ENCODE measurements at regions not wholly inside any gene's neighbourhood (a gene's known extent, or its start where the extent isn't known, plus 50 kb on each side); places are given as distances from the start of the nearest gene placed in this dataset.

GRCh38 chr2:186187854-186188253, 298.2 kb upstream of the ZC3H15 start:
- Mint-ChIP-seq H3K4me3 (no peak overlapping the region), H3K36me3 (ENCODE audit: low read depth) (peaks cover 2% of the 10 kb centered on the region), H3K27me3 (no peaks in the 10 kb centered on the region), H3K4me1 (peaks cover 7% of the 10 kb centered on the region), H3K9me3 (no peaks in the 10 kb centered on the region), H3K27ac (no peak overlapping the region)
- intact Hi-C loops (cut with micrococcal nuclease), result no loop called here
- CTCF ChIA-PET, result interaction anchor here (0.7 kb wide), 1 partner anchor 234 kb away, joined by 3 read pairs; no protein-coding TSS in a partner anchor
- ATAC-seq (ENCODE audit: low read depth) (no peak), DNase-seq (no peak)
- POLR2A ChIA-PET, result no interaction called here
- TF ChIP-seq CTCF (IDR thresholded peaks at IDR 0.05), result no peak

GRCh38 chr2:186189816-186190215, 296.2 kb upstream of the ZC3H15 start:
- Mint-ChIP-seq H3K36me3 (ENCODE audit: low read depth) (peaks cover 2% of the 10 kb centered on the region), H3K4me1 (no peaks in the 10 kb centered on the region), H3K9me3 (no peaks in the 10 kb centered on the region), H3K27ac (no peak overlapping the region), H3K4me3 (no peak overlapping the region), H3K27me3 (no peaks in the 10 kb centered on the region)
- intact Hi-C loops (cut with micrococcal nuclease), result no loop called here
- no peak for TF ChIP-seq CTCF (IDR thresholded peaks at IDR 0.05)
- POLR2A ChIA-PET, result no interaction called here
- CTCF ChIA-PET, result no interaction called here
- ATAC-seq (ENCODE audit: low read depth) (no peak), DNase-seq (no peak)

- Mint-ChIP-seq H3K4me1 (no peaks in the 10 kb centered on the region), H3K36me3 (ENCODE audit: low read depth) (no peaks in the 10 kb centered on the region), H3K9me3 (no peaks in the 10 kb centered on the region), H3K27me3 (no peaks in the 10 kb centered on the region), H3K4me3 (no peak overlapping the region), H3K27ac (no peak overlapping the region)
- no peak for TF ChIP-seq CTCF (IDR thresholded peaks at IDR 0.05)
- intact Hi-C loops (cut with micrococcal nuclease), result no loop called here
- no peak for DNase-seq
- ChIA-PET POLR2A (no interaction called here), CTCF (no interaction called here)
- ATAC-seq (ENCODE audit: low read depth), result no peak
These were observed 290.4 kb upstream of the ZC3H15 start for GRCh38 chr2:186195696-186196095.

- no peaks in the 10 kb centered on the region for H3K9me3 Mint-ChIP-seq
- CTCF ChIA-PET, result no interaction called here
- POLR2A ChIA-PET, result no interaction called here
- intact Hi-C loops (cut with micrococcal nuclease), result no loop called here
- H3K4me1 Mint-ChIP-seq, result no peaks in the 10 kb centered on the region
- no peak overlapping the region for H3K27ac Mint-ChIP-seq
- TF ChIP-seq CTCF (IDR thresholded peaks at IDR 0.05), result no peak
- H3K27me3 Mint-ChIP-seq, result no peaks in the 10 kb centered on the region
- ATAC-seq (ENCODE audit: low read depth) (no peak), DNase-seq (no peak)
- H3K36me3 Mint-ChIP-seq (ENCODE audit: low read depth), result no peaks in the 10 kb centered on the region
- no peak overlapping the region for H3K4me3 Mint-ChIP-seq
These were observed 288.1 kb upstream of the ZC3H15 start for GRCh38 chr2:186197955-186198354.

GRCh38 chr2:186199029-186199428, 287.0 kb upstream of the ZC3H15 start:
- TF ChIP-seq CTCF (IDR thresholded peaks at IDR 0.05), result no peak
- Mint-ChIP-seq H3K4me3 (no peak overlapping the region), H3K9me3 (no peaks in the 10 kb centered on the region), H3K27ac (no peak overlapping the region), H3K27me3 (no peaks in the 10 kb centered on the region), H3K36me3 (ENCODE audit: low read depth) (no peaks in the 10 kb centered on the region), H3K4me1 (no peaks in the 10 kb centered on the region)
- no peak for ATAC-seq (ENCODE audit: low read depth)
- CTCF ChIA-PET, result no interaction called here
- DNase-seq, result no peak
- POLR2A ChIA-PET, result no interaction called here
- intact Hi-C loops (cut with micrococcal nuclease), result no loop called here
